Activated naive CD8-positive, alpha-beta T cell treated with anti-CD3 and anti-CD28 coated beads, Interleukin-2, amount 50 U/mL, for 24 hours (primary cell): ENCODE measurements at regions not wholly inside any gene's neighbourhood (a gene's known extent, or its start where the extent isn't known, plus 50 kb on each side); places are given as distances from the start of the nearest gene placed in this dataset.
"Not testable (repeated sequence)": the region's sequence is repeated elsewhere in the genome, so short reads cannot be mapped to it uniquely, and the experiment has no call there.

ENCODE experiments used
- ATAC-seq: fragments of 150-1000 bp; cut with Tn5 transposase; one replicate; pipeline ENCODE4 v1.10.0; 2021
- DNase-seq: peaks from one replicate; pipeline ENCODE4 v3.0.0; 2021
- H3K27ac Mint-ChIP-seq: one replicate; pipeline ENCODE4 v1.8.0; 2021; ENCODE audit warnings: mild to moderate bottlenecking, mixed read lengths
- H3K27me3 Mint-ChIP-seq: one replicate; pipeline ENCODE4 v1.8.0; 2021; ENCODE audit warnings: mixed read lengths
- H3K36me3 Mint-ChIP-seq: one replicate; pipeline ENCODE4 v1.8.0; 2021; ENCODE audit warnings: low read depth, mixed read lengths
- H3K4me1 Mint-ChIP-seq: one replicate; pipeline ENCODE4 v1.8.0; 2021; ENCODE audit warnings: mixed read lengths
- H3K4me3 Mint-ChIP-seq: one replicate; pipeline ENCODE4 v1.8.0; 2021; ENCODE audit warnings: mild to moderate bottlenecking, moderate library complexity, mixed read lengths
- H3K9me3 Mint-ChIP-seq: one replicate; pipeline ENCODE4 v1.8.0; 2021; ENCODE audit warnings: mixed read lengths

DNA sequence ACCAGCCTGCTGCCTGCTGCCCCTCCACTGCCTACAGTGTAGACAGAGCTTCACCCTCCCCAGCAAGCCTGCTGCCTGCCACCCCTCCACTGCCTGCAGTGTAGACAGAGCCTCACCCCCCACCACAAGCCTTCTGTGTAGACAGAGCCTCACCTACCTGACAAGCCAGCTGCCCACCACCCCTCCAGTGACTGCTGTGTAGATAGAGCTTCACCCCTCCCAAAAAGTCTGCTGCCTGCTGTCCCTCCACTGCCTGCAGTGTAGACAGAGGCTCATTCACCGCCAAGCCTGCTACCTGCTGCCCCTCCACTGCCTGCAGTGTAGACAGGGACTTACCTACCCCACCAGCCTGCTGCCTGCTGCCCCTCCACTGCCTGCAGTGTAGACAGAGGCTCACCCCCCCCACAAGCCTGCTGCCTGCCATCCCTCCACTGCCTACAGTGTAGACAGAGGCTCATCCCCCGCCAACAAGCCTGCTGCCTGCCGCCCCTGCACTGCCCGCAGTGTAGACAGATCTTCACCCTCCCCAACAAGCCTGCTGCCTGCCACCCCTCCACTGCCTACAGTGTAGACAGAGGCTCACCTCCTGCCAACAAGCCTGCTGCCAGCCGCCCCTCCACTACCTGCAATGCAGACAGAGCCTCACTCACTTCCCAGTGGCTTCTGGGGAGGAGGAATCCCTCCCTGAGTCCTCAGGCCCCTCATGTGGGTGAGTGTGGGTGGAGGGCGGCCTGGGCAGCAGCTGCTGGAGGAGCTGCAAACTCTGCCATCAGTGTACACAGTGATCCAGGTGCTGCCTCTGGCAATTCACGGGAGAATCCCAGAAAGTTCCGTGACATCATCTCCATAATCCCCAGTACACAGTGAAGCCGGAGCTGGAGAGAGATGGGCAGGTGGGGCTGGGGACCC lies 140.9 kb downstream of the DLL1 start:
- DNase-seq (no peak), ATAC-seq (no peak)
- Mint-ChIP-seq H3K4me1 (peaks cover 66% of the 10 kb centered on the region), H3K9me3 (peaks cover 9% of the 10 kb centered on the region), H3K4me3 (no peak overlapping the region), H3K27ac (no peak overlapping the region), H3K36me3 (peaks cover 5% of the 10 kb centered on the region), H3K27me3 (peaks cover 12% of the 10 kb centered on the region)

DNA sequence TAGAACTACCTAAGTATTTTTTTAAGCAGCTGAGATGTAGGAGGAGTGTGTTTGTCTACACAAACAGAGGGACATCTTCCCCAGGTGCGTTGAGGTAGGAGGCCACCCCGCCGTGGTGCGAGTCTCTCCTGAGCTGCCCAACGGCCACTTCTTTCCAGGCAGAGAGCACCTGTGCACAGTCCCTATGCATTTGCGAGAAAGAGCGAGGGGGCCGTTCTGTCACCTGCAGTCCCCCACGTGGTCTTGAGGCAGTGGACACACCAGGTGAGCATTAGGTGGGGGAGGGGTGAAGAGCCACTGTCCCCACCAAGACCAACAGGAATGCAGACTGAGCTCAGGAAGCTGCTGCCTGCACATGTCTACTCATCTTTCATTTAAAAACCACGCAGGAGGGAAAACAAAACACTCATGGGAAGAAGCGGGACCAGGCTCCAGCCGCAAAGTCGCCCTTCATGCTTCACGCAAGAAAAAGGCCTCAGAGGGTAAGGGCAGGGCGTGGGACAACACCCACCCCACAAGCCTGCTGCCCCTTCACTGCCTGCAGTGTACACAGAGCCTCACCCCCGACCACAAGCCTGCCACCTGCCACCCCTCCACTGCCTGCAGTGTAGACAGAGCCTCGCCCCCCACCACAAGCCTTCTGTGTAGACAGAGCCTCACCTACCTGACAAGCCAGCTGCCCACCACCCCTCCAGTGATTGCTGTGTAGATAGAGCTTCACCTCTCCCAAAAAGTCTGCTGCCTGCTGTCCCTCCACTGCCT lies 142.0 kb downstream of the DLL1 start:
- ATAC-seq = no peak
- H3K4me3 Mint-ChIP-seq = no peak overlapping the region
- no peak for DNase-seq

DNA sequence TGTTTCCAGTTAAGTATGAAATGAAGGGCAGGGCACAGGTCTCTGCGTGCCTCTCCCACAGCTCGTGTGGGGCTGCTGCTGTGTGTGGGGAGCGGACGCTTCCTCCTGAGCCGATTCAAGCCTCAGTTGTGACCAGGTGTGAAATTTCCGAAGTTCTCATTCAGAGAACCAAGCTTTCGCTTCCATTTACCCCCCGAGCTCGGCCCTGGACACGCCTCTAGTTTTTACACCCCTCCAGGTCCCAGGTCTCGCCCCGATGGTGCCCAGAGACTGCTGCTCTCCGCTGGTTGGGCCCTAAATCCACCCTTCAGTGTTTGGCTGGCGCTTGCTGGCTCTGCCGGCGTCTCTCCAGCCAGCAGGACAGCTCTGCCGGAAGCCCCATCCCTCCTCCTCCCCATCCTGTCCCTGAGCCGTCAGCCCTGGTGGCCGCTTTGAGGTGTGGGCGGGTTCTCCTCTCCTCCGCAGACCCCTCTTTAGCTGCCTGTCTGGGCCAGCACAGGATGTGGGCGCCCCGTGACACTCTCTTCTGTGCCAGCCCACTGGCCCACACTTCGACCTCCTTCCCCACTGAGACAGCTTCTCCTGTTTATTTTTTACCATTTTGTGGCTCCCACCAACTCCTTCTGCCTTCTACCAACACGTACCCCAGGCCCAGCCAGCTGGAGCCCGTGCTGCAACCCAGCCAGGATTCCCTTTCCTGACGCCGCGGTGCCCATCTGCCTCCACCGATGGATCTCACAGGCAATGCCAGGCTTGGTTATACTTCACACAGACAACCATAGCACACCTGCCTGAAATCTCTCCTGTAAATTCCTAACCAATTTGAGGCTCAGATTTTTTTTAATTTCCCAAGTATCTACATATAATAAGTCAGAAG lies 142.8 kb downstream of the DLL1 start:
- Mint-ChIP-seq H3K4me1 (peaks cover 71% of the 10 kb centered on the region), H3K9me3 (peaks cover 22% of the 10 kb centered on the region), H3K27ac (peak overlapping the region; percentile 80), H3K4me3 (peak overlapping the region; percentile 34), H3K36me3 (peaks cover 11% of the 10 kb centered on the region), H3K27me3 (peaks cover 12% of the 10 kb centered on the region)
- DNase-seq (peak; percentile 71), ATAC-seq (peak; percentile 77)

More for the DNA sequence above, 142.0 kb downstream of the DLL1 start:
- Mint-ChIP-seq H3K27ac (peak overlapping the region; percentile 80), H3K27me3 (peaks cover 12% of the 10 kb centered on the region), H3K9me3 (peaks cover 16% of the 10 kb centered on the region), H3K36me3 (peaks cover 11% of the 10 kb centered on the region), H3K4me1 (peaks cover 72% of the 10 kb centered on the region)

DNA sequence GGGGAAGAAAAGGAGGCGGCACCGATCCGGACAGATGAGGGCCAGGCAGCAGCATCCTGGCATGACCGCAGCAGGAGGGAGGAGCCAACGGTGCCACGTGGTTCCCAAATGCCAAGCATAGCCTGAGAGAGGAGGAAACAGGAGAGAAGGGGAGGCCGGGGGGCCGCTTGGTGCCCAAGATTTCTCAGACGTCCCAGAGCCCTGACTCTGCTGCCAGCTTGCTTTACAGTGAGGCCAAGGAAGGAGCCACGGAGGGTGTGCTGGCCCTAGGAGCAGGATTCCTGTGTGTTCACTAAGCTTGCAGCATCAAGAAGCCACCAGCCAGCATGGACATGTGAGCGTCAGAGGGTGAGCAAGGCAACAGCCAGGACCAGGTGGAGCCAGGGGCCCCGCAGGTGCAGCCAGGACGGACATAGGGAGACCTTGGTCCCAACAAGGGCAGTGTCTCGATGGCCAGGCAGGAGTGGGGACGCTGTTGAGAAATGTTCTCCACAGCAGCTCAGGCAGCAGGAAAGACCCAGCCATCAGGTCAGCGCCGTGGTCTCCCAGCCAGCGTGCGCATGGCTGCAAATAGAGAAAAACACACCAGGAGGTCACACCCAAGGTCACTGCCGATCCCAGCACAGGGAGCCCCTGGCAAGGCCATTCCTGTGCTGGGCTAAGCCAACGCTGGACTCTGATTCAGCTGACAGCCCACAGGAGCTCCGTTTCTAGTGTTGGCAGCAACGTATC lies 143.7 kb downstream of the DLL1 start:
- Mint-ChIP-seq H3K27ac (peak overlapping the region; percentile 80), H3K4me3 (peak overlapping the region; percentile 34), H3K9me3 (peaks cover 22% of the 10 kb centered on the region), H3K36me3 (peaks cover 11% of the 10 kb centered on the region), H3K27me3 (peaks cover 9% of the 10 kb centered on the region), H3K4me1 (peaks cover 68% of the 10 kb centered on the region)
- DNase-seq (no peak), ATAC-seq (no peak)

DNA sequence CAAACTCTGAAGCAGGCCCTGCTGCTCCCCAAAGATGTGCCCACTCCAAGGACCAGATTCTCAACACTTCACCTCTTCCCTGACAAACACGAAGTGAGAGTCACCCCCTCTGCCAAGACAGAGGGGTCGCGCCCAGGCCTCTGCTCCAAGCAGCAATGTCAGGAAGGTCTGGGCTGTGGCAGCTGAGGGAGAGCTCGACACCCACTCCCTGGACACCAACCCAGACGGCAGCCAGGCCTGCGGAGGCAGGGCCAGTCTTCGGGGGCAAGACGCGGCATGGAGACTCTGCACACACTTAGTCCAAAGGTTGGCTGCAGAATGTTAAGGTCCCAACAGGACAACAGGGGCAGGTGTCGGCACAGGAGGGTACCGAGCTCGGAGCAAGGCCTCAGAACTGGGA lies 144.2 kb downstream of the DLL1 start:
- H3K9me3 Mint-ChIP-seq = peaks cover 22% of the 10 kb centered on the region
- peak overlapping the region; percentile 80 for H3K27ac Mint-ChIP-seq
- H3K4me1 Mint-ChIP-seq = peaks cover 62% of the 10 kb centered on the region

DNA sequence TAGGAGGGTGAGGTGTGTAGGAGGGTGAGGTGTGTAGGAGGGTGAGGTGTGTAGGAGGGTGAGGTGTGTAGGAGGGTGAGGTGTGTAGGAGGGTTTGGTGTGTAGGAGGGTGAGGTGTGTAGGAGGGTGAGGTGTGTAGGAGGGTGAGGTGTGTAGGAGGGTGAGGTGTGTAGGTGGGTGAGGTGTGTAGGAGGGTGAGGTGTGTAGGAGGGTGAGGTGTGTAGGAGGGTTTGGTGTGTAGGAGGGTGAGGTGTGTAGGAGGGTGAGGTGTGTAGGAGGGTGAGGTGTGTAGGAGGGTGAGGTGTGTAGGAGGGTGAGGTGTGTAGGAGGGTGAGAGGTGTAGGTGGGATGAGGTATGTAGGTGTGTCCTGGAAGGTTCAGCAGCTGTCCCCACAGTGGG lies 144.7 kb downstream of the DLL1 start:
- H3K27ac Mint-ChIP-seq, H3K27me3 Mint-ChIP-seq, H3K4me3 Mint-ChIP-seq, DNase-seq, ATAC-seq: not testable (repeated sequence)
- H3K36me3 Mint-ChIP-seq = peaks cover 11% of the 10 kb centered on the region
- H3K4me1 Mint-ChIP-seq = peaks cover 58% of the 10 kb centered on the region
- H3K9me3 Mint-ChIP-seq = peaks cover 22% of the 10 kb centered on the region

More for the DNA sequence above, 144.2 kb downstream of the DLL1 start:
- DNase-seq (no peak), ATAC-seq (no peak)
- H3K4me3 Mint-ChIP-seq = peak overlapping the region; percentile 34
- peaks cover 5% of the 10 kb centered on the region for H3K27me3 Mint-ChIP-seq
- peaks cover 11% of the 10 kb centered on the region for H3K36me3 Mint-ChIP-seq

DNA sequence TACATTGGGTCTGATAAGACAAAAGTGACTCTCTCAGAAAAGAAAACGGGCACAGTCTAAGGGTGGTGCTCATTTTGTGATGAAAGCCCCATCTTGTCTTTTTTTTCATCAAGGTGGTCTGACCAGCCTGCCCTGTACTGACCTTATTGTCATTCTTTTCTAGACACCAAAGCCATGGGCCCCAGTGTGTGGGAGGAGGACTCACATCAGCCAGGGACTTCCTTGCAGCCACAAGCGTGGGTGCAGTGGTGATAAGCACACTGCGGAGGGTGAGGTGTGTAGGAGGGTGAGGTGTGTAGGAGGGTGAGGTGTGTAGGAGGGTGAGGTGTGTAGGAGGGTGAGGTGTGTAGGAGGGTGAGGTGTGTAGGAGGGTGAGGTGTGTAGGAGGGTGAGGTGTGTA lies 145.2 kb downstream of the DLL1 start:
- Mint-ChIP-seq H3K4me1 (peaks cover 56% of the 10 kb centered on the region), H3K4me3 (peak overlapping the region; percentile 36), H3K27ac (peak overlapping the region; percentile 89), H3K9me3 (peaks cover 22% of the 10 kb centered on the region), H3K36me3 (peaks cover 11% of the 10 kb centered on the region)
- H3K27me3 Mint-ChIP-seq, ATAC-seq: not testable (repeated sequence)
- peak; percentile 42 for DNase-seq

DNA sequence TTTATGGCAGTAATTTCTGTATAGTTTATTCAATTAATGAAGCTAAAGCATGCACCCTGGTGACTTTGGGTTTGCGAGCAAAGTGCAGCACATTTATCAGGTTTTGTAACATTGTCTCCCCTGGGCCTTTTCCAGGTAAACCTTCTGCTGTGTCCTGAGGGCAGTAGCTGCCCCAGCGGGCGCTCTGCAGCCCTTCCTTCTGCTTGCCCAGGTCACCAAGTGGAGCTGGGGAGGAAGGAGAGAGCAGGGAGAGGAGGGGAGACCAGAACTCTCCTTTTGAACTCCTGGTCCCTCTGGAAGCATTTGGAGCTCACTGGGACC lies 145.6 kb downstream of the DLL1 start:
- peak overlapping the region; percentile 89 for H3K27ac Mint-ChIP-seq
- H3K36me3 Mint-ChIP-seq = peaks cover 11% of the 10 kb centered on the region
- H3K27me3 Mint-ChIP-seq = peaks cover 2% of the 10 kb centered on the region
- peaks cover 22% of the 10 kb centered on the region for H3K9me3 Mint-ChIP-seq
- H3K4me3 Mint-ChIP-seq = no peak overlapping the region
- H3K4me1 Mint-ChIP-seq = peaks cover 54% of the 10 kb centered on the region
- ATAC-seq = no peak
- DNase-seq = no peak

DNA sequence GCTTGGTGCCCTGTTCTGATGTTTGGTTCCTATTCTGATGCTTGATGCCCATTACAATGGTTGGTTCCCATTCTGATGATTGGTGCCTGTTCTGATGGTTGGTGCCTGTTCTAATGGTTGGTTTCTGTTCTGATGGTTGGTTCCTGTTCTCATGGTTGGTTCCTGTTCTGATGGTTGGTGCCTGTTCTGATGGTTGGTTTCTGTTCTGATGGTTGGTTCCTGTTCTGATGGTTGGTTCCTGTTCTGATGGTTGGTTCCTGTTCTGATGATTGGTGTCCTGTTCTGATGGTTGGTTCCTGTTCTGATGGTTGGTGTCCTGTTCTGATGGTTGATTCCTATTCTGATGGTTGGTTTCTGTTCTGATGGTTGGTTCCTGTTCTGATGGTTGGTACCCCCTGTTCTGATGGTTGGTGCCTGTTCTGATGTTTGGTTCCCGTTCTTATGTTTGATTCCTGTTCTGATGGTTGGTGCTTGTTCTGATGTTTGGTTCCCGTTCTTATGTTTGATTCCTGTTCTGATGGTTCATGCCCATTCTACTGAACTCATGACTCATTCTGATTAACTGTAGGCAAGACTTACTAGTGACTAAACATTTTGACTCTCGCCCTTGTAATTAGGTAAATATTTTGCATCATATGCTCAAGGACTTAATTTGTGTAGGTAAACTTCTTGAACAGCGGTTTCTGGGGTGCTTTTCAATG lies 146.2 kb downstream of the DLL1 start:
- Mint-ChIP-seq H3K4me1 (peaks cover 50% of the 10 kb centered on the region), H3K36me3 (peaks cover 11% of the 10 kb centered on the region), H3K4me3 (no peak overlapping the region), H3K9me3 (peaks cover 22% of the 10 kb centered on the region), H3K27me3 (peaks cover 2% of the 10 kb centered on the region), H3K27ac (peak overlapping the region; percentile 35)
- DNase-seq = no peak
- no peak for ATAC-seq

DNA sequence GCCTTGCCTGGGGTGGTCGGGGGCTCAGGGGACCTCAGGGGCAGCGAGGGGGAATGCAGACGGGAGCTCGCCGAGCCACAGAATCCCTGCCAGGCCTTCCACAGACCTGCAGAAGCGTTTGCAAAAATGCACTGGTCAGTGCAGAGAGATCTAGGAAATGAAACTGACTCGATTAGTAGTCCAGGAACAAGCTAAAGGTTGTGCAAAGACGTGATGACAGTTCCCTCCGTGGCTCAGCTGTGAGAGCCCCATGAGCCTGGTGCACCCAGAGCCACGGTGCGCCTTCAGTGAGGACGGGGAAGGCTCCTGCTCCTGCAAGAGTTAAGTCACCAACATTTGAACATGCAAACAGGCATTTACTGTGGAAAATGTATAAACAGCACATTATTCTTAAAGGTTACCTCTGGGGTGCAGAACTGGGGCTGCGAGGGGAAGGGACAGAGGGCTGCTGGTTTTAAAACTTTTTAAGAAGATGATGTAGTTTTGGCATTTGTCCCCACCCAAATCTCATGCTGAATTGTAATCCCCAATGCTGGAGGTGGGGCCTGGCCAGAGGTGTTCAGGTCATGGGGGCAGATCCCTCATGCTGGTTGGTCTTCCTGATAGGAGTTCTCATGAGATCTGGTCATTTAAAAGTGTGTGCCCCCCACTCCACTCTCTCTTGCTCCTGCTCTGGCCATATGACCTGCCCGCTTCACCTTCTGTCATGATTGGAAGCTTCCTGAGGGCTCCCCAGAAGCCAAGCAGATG lies 147.3 kb downstream of the DLL1 start:
- H3K4me3 Mint-ChIP-seq = no peak overlapping the region
- H3K27me3 Mint-ChIP-seq = peaks cover 2% of the 10 kb centered on the region
- DNase-seq = no peak
- H3K27ac Mint-ChIP-seq = no peak overlapping the region
- peaks cover 38% of the 10 kb centered on the region for H3K4me1 Mint-ChIP-seq
- ATAC-seq = no peak
- H3K36me3 Mint-ChIP-seq = peaks cover 11% of the 10 kb centered on the region
- peaks cover 22% of the 10 kb centered on the region for H3K9me3 Mint-ChIP-seq

DNA sequence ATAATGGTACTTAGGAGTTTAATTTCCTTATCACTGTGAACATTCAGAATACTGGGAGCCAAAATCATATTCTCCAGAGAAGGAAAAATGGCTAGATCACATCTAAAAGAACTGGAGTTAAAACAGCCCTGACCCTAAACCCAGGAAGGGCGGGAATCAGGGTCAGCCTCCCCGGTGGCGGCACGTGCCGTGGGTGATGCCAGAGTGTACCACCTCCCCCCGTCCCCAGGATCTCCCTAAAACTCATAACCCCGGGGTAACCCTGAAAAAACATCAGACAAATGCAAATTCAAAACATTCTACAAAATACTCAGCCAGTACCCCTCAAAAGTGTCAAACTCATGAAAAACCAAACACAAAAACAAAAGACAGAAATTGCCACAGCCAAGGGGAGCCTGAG lies 148.3 kb downstream of the DLL1 start:
- ATAC-seq = no peak
- H3K9me3 Mint-ChIP-seq = peaks cover 22% of the 10 kb centered on the region
- H3K36me3 Mint-ChIP-seq = peaks cover 11% of the 10 kb centered on the region
- H3K27ac Mint-ChIP-seq = no peak overlapping the region
- H3K4me3 Mint-ChIP-seq = no peak overlapping the region
- peaks cover 2% of the 10 kb centered on the region for H3K27me3 Mint-ChIP-seq
- H3K4me1 Mint-ChIP-seq = peaks cover 28% of the 10 kb centered on the region
- no peak for DNase-seq

DNA sequence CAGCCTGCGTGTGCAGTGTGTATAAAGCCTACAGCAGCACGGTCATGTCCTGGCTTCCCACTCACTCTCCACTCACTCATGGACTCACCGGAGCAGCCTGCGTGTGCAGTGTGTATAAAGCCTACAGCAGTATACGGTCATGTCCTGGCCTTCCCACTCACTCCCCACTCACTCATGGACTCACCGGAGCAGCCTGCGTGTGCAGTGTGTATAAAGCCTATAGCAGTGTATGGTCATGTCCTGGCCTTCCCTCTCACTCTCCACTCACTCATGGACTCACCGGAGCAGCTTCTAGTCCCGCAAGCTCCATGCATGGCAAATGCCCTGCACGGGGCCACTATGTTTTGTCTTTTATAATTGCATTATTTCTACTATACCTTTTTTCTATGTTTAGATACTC lies 149.8 kb downstream of the DLL1 start:
- H3K27ac Mint-ChIP-seq, ATAC-seq: not testable (repeated sequence)

DNA sequence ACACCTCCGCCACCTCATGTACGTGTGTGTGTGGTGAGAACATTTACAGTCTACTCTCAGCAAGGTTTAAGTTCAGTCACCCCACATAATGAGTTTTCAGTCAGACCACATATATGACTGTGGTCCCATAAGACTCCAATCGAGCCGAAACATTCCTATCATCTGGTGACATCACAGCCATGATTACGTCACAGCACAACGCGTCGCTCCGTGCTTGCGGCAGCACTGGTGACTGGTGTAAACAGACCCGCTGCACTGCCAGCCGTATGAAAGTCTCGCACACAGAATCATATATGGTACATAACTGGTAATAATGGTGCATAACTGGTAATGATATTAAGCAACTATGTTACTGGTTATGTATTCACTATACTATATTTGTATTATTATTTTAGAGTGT lies 150.7 kb downstream of the DLL1 start:
- DNase-seq (no peak), ATAC-seq (no peak)
- Mint-ChIP-seq H3K9me3 (peaks cover 16% of the 10 kb centered on the region), H3K4me1 (peaks cover 8% of the 10 kb centered on the region), H3K27ac (no peak overlapping the region), H3K27me3 (no peaks in the 10 kb centered on the region), H3K4me3 (no peak overlapping the region), H3K36me3 (peaks cover 7% of the 10 kb centered on the region)

More for the DNA sequence above, 149.8 kb downstream of the DLL1 start:
- DNase-seq, H3K27me3 Mint-ChIP-seq, H3K4me3 Mint-ChIP-seq: not testable (repeated sequence)
- peaks cover 22% of the 10 kb centered on the region for H3K9me3 Mint-ChIP-seq
- peaks cover 11% of the 10 kb centered on the region for H3K36me3 Mint-ChIP-seq
- peaks cover 15% of the 10 kb centered on the region for H3K4me1 Mint-ChIP-seq
